Right hindlimb (tissue), 1 donor: ENCODE measurements at regions not wholly inside any gene's neighbourhood (a gene's known extent, or its start where the extent isn't known, plus 50 kb on each side); places are given as distances from the start of the nearest gene placed in this dataset.
"Not testable (repeated sequence)": the region's sequence is repeated elsewhere in the genome, so short reads cannot be mapped to it uniquely, and the experiment has no call there.

Experiments used
- DNase-seq: peaks from one replicate; pipeline ENCODE4 v3.0.0-alpha.2; 2018

DNA sequence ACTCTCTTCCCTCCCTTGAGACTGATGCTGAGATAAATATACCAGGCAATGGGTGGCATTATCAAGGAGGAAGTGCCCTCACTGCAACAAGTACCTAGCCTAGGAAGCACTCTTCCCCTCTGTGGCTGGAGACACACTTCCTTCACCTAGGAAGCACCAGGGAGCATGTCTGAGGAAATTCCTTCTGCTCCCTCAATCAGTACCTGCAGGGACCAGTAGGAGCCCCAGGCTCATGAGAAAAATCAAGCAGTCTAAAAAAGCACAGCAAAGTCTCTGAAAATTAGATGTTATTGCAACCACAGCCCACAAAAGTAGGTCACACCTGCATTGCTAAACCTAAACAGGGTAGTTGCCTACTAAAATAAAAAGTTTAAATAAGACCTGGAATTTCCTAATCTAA is 78.2 kb upstream of the TRPM1 start:
- DNase-seq, result no peak

DNA sequence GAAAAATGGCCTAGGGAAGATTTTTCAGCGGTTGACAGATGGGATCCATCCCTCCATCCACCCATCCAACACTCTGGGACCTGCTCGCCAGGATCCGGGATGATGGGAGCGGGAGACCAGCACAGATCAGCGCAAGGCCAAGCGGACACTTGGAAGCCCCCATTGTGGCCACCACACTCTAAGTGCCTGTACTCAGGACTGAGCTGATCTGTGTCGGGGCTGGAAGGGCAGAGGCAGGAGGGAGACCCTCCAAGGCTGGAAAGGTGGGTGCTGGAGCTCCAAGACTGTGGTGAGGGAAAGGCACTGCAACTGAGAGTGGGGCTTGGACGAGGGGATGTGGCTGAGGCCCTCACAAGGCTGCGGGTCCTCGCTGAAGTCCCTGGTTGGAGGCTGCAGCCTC is 91.8 kb upstream of the TRPM1 start:
- no peak for DNase-seq

GRCh38 chr15:31195871-31196270 is 94.3 kb upstream of the TRPM1 start:
- no peak for DNase-seq

DNA sequence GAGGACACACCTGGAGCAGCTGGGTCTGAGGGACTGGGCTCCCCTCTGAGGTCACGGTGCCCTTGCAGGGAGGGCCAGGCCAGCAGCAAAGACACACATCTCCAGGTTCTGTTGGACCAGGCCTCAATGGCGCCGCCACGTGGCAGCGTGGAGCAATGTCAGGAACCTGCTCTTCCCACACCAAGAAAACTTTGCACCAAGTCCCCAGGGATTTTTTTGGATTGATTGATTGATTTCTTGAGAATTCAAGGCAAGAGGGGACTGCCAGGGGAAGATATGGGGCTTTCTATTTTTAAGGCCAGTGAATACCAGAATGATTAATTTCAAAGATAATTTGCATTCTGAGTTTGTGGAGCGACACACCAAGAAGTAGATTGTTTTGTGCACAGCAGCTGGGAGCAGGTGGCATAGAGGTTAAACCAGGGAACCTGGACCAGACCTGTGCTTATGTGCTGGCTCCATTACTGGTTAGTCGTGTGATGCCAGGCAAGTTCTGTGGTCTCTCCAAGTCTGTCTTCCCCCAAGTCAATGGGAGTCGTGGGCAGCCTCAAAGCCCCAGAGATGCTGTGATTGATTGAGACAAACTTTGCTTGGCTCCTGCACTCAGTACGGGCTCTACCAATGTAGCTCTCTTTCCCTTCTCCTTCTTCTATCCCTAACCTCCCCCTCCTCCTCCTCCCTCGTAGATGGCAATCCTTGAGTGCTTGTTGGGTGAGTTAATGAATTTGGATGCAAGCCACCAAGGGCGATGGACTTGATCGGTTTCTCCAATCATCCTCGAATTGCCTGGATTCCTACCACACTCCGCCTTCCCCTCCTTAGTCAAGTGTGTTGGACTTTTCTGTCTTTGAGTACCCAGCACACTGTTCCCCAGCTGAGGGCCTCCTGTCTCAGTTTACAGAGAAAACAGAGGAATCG is 96.2 kb upstream of the TRPM1 start:
- DNase-seq, result no peak

DNA sequence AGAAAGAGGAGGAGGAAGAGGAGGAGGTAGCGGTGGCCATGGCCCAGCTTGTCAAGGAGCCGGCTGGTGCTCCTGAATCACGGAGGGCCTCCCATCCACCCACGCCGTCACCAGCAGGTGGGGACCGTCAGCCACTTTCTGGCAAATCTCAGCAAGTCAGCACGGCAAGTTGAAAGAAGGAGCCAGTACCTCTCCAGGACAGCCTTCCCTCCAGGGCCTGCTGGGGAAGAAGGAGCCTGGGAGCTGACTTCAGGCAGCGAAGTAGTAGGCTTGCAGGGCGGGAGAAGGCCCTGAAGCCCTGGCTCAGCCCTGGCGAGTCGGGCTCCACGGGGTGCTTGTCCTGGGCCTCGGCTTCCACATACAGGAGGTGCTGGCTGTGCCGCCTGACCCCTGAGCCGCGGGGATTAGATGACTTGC is 99.2 kb upstream of the TRPM1 start:
- DNase-seq, result peak; percentile 79

DNA sequence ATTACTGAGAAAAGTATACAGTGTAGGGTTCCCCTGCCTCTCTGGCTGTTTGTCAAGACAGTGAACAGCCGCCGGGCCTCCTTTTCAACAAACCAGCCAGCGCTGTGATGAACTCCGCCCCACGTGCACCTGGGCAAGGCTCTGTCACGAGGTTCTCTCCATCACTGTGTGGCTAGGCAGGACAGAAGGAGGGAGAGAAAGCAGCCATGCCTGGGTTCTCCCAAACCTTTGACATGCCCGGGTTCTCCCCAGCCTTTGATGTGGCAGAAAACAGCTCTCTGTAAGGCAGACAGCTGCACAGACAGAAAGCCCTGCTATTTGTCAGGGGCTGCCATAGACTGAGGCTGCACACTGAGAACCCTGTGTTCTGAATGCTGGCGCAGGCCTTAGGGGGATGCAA is 101.4 kb upstream of the TRPM1 start:
- DNase-seq, result no peak

DNA sequence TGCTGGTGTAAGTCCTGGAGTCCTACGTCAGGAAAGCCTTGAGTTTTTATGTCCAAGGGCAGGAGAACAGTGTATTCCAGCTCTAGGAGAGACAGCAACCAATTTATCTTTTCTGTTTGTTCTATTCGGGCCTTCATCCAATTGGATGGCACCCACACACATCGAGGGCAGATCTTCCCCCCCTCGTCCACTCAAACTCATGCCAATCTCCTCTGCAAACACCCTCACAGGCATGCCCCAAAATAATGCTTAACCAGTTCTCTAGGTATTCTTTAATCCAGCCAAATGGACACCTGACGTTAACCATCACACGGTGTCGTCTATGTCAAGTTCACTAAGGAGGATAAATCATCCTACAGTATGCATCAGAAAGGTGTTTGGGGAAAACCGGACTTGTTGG is 102.5 kb upstream of the TRPM1 start:
- no peak for DNase-seq

DNA sequence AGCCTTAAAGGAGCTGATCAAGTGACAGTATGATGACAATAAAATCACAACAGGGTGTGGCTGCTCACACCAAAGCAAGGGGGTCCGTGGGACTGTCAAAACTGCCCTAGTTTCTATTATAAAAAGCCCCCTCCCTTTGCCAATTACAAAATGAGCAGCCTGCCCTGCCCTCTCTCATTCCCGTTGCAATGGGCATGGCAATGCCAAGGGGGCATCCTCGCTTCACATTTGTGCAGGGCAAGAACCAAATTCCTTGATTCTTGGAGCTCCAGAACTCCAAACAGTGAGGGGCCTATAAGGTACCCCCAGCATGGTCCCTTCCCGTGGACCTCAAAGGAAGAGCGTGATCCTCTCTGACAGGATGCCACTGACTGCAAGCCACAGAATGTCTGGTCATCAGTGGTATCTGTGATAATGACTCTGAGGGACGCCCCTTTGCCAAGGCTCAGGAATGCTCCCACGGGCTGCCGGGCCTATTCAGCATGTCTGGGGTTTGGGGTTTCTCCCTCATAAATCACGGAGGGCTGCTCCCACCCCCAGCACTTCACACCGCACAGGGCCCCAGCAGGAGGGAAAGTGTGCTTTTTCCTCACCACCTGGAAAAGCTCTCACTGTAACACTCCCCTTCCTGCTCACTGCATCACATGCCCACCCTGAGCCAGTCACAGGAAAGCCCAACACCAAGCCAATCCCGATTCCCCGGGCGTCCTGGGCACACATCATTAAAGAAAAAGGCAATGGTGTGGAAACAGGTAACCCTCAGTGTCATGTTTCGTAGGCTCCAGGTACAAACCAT is 105.1 kb upstream of the TRPM1 start:
- DNase-seq, result no peak

DNA sequence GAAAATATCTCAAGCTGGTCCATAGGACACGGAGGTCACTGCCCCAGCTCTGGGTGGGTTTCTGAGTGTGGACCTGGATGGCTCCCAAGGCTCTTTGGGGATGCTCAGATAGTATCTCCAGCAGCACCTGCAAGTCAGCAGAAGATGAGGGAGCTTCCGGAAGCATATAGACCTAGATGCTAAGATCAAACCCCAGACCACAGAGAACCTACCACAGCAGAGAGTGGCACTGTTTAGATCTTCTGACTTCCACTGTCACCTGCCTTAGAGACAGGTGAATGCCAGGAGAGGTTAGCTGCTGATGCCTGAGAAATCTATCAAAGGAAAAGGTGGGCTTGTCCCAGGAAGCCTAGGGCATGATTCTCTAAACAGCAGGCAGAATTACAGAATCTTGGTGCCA is 105.7 kb upstream of the TRPM1 start:
- DNase-seq, result no peak

DNA sequence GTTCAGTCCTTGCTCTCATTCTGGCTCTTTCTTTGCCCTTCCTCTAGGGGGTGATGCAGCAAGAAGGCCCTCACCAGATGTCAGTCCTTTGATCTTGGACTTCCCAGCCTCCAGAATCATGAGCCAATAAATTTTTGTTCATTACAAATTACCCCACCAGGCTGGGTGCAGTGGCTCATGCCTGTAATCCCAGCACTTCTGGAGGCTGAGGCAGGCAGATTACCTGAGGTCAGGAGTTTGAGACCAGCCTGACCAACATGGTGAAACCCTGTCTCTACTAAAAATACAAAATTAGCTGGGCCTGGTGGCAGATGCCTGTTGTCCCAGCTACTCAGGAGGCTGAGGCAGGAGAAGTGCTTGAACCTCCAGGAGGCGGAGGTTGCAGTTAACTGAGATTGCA is 106.3 kb upstream of the TRPM1 start:
- not testable (repeated sequence) for DNase-seq

GRCh38 chr15:31208817-31209216 is 107.3 kb upstream of the TRPM1 start:
- no peak for DNase-seq

DNA sequence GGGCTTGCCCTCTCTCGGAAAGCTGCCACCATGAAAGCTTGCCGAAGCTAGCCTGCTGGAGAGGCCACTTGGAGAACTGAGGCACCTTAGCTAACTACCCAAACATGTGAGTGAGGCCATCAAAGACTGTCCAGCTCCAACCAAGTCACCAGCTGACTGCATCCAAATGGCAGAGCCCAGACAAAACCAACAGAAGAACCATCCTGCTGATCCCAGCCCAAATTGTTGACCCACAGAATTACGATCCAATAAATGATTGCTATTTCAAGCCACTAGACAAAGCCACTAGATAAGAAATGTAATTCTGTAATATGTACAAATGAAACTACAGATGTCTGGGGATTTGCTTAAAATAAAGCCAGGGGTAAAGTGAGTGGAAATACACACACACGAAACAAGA is 109.8 kb upstream of the TRPM1 start:
- DNase-seq, result no peak

GRCh38 chr15:31212326-31213080 is 111.0 kb upstream of the TRPM1 start:
- DNase-seq, result no peak

- no peak for DNase-seq
Measured at GRCh38 chr15:31214158-31214863, 112.3 kb upstream of the KLF13 start.

DNA sequence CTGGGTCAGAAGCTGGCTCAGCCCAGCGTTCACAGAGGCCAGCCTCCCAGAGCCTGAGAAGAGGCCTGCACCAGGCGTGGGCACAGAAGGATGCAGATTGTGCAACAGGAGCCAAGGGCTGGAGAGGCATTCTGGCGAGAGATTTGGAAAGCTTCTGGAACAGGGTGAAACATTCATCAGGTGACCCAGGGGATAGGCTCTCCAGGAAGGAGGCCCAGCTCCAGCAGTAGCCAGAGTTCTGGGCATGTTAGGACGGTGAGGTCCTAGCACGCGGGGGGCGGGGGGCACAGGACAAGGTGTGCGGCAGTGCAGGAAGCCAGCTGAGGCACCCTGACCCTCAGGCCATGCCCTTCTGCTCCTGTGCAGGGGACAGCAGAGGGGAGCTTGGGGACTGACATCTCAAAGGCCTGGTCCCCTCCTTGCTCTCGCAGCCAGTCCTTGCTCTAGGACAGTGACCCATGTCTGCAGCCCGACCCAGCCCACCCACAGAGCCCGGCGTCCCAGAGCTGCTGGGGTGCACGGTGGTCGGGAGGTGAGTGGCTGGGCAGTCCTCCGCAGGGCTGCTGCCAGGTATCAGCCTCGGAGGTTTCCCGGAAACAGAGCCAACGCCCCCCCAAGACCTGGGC is 111.7 kb upstream of the KLF13 start:
- no peak for DNase-seq

DNA sequence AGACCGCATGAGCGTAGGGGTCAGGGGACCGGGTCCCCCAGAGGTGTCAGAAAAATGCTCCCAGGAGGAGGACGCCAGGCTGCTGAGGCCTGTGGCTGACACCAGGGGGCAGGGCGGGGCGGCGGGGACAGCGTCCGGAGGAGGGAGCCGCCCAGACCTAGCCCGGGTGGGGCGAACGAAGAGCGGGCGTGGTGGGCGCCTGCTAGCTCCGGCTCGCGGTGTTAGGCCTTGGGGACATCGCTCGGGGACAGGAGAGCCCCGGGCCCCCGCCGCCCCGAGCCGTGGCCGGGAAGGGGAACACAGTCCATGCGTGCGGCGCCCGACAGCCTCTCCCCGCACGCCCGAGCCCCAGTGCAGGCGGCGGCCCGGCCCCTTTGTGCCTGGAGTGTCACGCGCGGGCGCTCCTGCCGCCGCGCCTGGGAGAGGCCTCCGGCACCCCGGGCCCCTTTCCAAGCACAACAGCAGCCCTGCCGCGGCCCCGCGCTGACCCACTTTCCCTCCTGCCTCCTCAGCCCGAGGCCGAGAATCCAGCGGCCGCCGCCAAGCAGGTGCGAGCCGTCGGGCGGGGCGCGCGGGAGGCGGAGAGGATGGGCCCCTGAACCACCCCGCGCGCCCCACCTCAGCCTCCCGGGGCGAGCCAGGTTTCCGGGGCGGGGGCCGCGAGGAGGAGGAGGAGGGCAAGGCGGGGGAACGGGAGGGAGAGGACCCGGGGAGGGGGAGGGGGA is 111.0 kb upstream of the KLF13 start:
- DNase-seq, result peak; percentile 81

GRCh38 chr15:31216215-31216911 is 110.3 kb upstream of the KLF13 start:
- DNase-seq, result peak; percentile 82

DNA sequence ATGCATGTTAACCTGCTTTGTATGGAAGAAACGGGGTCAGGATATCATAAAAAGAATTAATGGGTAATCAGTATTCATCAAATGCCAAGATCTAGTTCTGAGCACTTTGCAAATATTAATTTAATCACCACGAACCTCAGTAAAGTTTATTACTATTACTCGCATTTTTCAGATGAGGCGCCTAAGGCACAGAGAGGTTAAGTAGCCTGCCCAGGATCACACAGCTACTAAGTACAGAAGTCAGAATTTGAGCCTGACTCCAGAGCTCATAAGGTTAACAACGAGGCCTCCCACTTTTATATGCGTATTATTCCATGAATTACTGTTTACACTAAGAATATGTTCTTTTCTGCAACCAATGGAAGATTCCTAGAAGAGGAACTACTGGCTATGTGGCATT is 109.6 kb upstream of the KLF13 start:
- DNase-seq, result no peak

GRCh38 chr15:31217566-31218270 is 108.9 kb upstream of the KLF13 start:
- DNase-seq, result no peak

DNA sequence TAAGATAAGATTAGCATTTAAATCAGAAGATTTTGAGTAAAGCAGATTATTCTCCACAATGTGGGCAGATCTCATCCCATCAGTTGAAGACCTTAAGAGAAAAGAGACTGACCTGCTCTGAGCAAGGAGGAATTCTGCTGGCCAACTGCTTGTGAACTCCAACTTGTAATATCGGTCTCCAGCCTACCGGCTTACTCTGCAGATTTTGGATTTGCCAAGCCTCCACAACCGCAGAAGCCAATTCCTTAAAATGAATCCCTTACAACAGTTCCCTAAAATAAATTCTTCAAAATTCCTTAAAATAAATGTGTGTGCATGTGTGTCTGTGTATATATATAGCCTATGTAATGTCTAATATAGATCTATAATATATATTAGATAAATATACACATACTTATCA is 107.4 kb upstream of the KLF13 start:
- DNase-seq, result no peak
